Stimulated activated naive CD8-positive, alpha-beta T cell treated with anti-CD3 and anti-CD28 coated beads, Interleukin-15, Interleukin-2, amounts not matched to agents 100 ng/mL and 50 ng/mL, for 24 hours (primary cell): ENCODE measurements at regions not wholly inside any gene's neighbourhood (a gene's known extent, or its start where the extent isn't known, plus 50 kb on each side); places are given as distances from the start of the nearest gene placed in this dataset.

Source experiments
- H3K27ac Mint-ChIP-seq: one replicate; pipeline ENCODE4 v1.8.0; 2021; ENCODE audit warnings: mild to moderate bottlenecking, mixed read lengths
- H3K27me3 Mint-ChIP-seq: one replicate; pipeline ENCODE4 v1.8.0; 2021; ENCODE audit warnings: mixed read lengths
- H3K36me3 Mint-ChIP-seq: one replicate; pipeline ENCODE4 v1.8.0; 2021; ENCODE audit warnings: low read depth, mixed read lengths
- H3K4me1 Mint-ChIP-seq: one replicate; pipeline ENCODE4 v1.8.0; 2021; ENCODE audit warnings: low read depth, mixed read lengths
- H3K4me3 Mint-ChIP-seq: one replicate; pipeline ENCODE4 v1.8.0; 2021; ENCODE audit warnings: mild to moderate bottlenecking, mixed read lengths
- H3K9me3 Mint-ChIP-seq: one replicate; pipeline ENCODE4 v1.8.0; 2021; ENCODE audit warnings: mixed read lengths

DNA sequence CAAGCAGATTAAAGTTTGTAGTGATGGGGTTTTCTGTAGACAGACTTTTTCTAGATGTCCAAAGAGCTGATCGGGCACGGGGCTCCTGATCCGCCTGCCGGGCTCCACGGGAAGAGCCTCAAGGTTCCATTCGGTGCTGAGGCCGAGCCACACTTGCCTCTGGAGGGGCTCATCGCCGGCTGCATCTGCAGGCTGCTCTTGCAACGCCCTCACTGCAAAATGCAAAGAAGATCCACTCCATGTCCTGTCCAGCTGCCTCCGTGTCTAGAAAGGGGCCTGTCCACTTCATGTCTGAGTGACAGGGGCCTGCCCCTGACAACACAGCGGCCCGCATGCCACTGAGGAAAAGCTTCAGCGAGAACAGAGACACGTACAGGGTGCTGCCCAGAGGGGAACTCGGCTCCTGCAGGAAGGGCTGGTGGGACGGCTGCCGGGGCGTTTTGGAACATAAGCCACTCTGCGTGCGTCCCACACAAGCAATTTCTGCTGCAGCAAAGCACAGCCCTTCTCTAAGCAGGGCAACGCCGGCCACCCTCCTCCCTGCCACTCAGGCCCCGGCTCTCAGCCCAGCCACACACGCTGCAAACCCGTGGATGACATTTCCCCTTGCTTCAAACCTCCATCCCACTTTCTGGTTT, 53.6 kb upstream of the CTDP1 start:
- Mint-ChIP-seq H3K27ac (no peak overlapping the region), H3K4me3 (no peak overlapping the region), H3K4me1 (peaks cover 22% of the 10 kb centered on the region), H3K36me3 (no peaks in the 10 kb centered on the region), H3K27me3 (peaks cover 4% of the 10 kb centered on the region), H3K9me3 (no peaks in the 10 kb centered on the region)

GRCh38 chr18:79626905-79627749, 52.5 kb upstream of the CTDP1 start:
- H3K36me3 Mint-ChIP-seq = no peaks in the 10 kb centered on the region
- no peak overlapping the region for H3K27ac Mint-ChIP-seq
- peaks cover 28% of the 10 kb centered on the region for H3K4me1 Mint-ChIP-seq
- H3K4me3 Mint-ChIP-seq = no peak overlapping the region
- H3K9me3 Mint-ChIP-seq = no peaks in the 10 kb centered on the region
- peaks cover 4% of the 10 kb centered on the region for H3K27me3 Mint-ChIP-seq

DNA sequence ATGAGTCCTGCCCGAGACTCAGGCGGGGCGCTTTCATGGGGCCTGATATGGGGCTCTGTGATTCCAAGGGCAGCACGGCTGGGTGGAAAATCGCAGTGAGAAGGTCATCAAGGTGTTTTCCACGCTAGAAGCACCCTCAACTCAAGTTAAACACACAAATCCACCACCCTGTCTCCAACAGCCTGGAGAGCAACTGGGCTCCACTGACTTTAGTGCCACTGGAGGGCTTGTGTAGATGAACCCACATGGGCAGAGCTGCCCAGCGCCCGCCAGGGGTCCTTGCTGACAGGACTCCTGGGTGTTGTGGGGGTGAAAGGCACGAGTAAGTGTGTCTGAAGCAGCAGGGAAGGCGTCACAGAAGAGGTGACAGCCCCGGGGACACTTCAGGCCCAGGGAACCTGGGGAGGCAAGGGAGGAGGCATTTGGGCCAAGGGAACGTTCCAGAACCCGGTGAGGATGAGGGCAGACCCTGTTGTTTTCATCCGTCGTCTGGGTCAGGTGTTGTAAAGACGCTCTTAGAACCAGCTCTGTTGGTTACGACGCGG, 51.8 kb upstream of the CTDP1 start:
- Mint-ChIP-seq H3K36me3 (no peaks in the 10 kb centered on the region), H3K9me3 (no peaks in the 10 kb centered on the region), H3K27me3 (peaks cover 4% of the 10 kb centered on the region), H3K27ac (no peak overlapping the region), H3K4me3 (no peak overlapping the region), H3K4me1 (peaks cover 30% of the 10 kb centered on the region)

GRCh38 chr18:79628416-79629248, 51.0 kb upstream of the CTDP1 start:
- Mint-ChIP-seq H3K36me3 (no peaks in the 10 kb centered on the region), H3K4me1 (peaks cover 30% of the 10 kb centered on the region), H3K27me3 (peaks cover 4% of the 10 kb centered on the region), H3K27ac (no peak overlapping the region), H3K9me3 (peaks cover 4% of the 10 kb centered on the region), H3K4me3 (no peak overlapping the region)

DNA sequence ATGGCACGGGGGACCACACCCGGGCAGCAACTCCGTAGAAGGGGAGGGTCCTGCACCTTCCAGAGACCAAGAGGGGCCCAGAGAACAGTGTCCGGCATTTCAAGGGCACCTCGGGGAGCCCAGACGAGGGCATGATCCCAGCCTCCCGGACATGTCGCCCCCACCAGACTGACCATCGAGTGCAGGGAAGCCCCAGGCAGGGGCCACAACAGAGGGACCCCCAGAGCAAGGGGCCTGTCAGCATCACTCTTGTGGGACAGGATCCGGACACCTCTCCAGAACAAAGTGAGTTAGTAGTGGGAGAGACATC, 50.4 kb upstream of the CTDP1 start:
- Mint-ChIP-seq H3K27ac (no peak overlapping the region), H3K9me3 (peaks cover 7% of the 10 kb centered on the region), H3K4me1 (peaks cover 27% of the 10 kb centered on the region), H3K4me3 (no peak overlapping the region), H3K27me3 (peaks cover 3% of the 10 kb centered on the region), H3K36me3 (no peaks in the 10 kb centered on the region)

GRCh38 chr18:79629606-79630005, 50.0 kb upstream of the CTDP1 start:
- Mint-ChIP-seq H3K4me1 (peaks cover 23% of the 10 kb centered on the region), H3K4me3 (no peak overlapping the region), H3K27me3 (no peaks in the 10 kb centered on the region), H3K27ac (no peak overlapping the region), H3K9me3 (peaks cover 7% of the 10 kb centered on the region), H3K36me3 (no peaks in the 10 kb centered on the region)
